Fibroblast of lung (primary cell): ENCODE measurements at regions not wholly inside any gene's neighbourhood (a gene's known extent, or its start where the extent isn't known, plus 50 kb on each side); places are given as distances from the start of the nearest gene placed in this dataset.

Experiments
- DNase-seq, 2 donors: peaks; one replicate each; pipeline versions ENCODE4 v3.0.0 to v3.0.0-alpha.2; 2010; ENCODE audit warnings: low read depth in 2 of 2
- H2AFZ ChIP-seq: 2 replicates; pipeline ENCODE4 v1.5.1; 2012; ENCODE audit warnings: low read length, control low read depth, inconsistent platforms
- H3K27ac ChIP-seq: 2 replicates; pipeline ENCODE4 v1.5.1; 2011; ENCODE audit warnings: low read length, control low read depth; ENCODE audit not compliant: insufficient read depth
- H3K27me3 ChIP-seq: 2 replicates; pipeline ENCODE4 v1.5.1; 2011; ENCODE audit warnings: mild to moderate bottlenecking, low read length; ENCODE audit not compliant: control insufficient read depth, insufficient read depth
- H3K36me3 ChIP-seq: 2 replicates; pipeline ENCODE4 v1.5.1; 2011; ENCODE audit warnings: low read length; ENCODE audit not compliant: control insufficient read depth, insufficient read depth
- H3K4me1 ChIP-seq: 2 replicates; pipeline ENCODE4 v1.5.1; 2011; ENCODE audit warnings: low read length; ENCODE audit not compliant: control insufficient read depth, insufficient read depth; ENCODE audit errors: extremely low read depth
- H3K4me2 ChIP-seq: 2 replicates; pipeline ENCODE4 v1.5.1; 2011; ENCODE audit warnings: low read length, control low read depth; ENCODE audit not compliant: insufficient read depth; ENCODE audit errors: extremely low read depth
- H3K4me3 ChIP-seq, 4 experiments: fragments of 200-600 bp in 1 of 4; sonication (generic) in 1 of 4; replicated peaks in 1 of 4; 2 replicates each; pipeline ENCODE4 v1.5.1; 2011 to 2016; ENCODE audit warnings: low read length in 4 of 4, low read depth in 3 of 4, mild to moderate bottlenecking in 3 of 4, control low read depth in 2 of 4, inconsistent platforms in 1 of 4, mixed read lengths in 1 of 4; ENCODE audit not compliant: insufficient read depth in 1 of 4; ENCODE audit errors: control extremely low read depth in 1 of 4
- H3K79me2 ChIP-seq: 2 replicates; pipeline ENCODE4 v1.5.1; 2012; ENCODE audit warnings: mild to moderate bottlenecking, low read length, inconsistent platforms; ENCODE audit not compliant: control insufficient read depth, insufficient read depth
- H3K9ac ChIP-seq: 2 replicates; pipeline ENCODE4 v1.5.1; 2011; ENCODE audit warnings: mild to moderate bottlenecking, low read length, control low read depth; ENCODE audit not compliant: insufficient read depth
- H3K9me3 ChIP-seq: 2 replicates; pipeline ENCODE4 v1.5.1; 2012; ENCODE audit warnings: low read depth, low read length; ENCODE audit not compliant: control insufficient read depth, insufficient read depth
- H4K20me1 ChIP-seq: 2 replicates; pipeline ENCODE4 v1.5.1; 2011; ENCODE audit warnings: low read length; ENCODE audit not compliant: control insufficient read depth, insufficient read depth; ENCODE audit errors: extremely low read depth
- EZH2 ChIP-seq: IDR thresholded peaks from 2 replicates; pipeline ENCODE4 v1.5.1; 2012; ENCODE audit warnings: low read length, control low read depth, mild to moderate bottlenecking; ENCODE audit errors: missing control alignments
- TF ChIP-seq, protein P1 (sequence below), 2 donors: IDR thresholded peaks in 1 of 2; conservative IDR thresholded peaks in 1 of 2; 1 replicate in 1 of 2; 2 replicates in 1 of 2; pipeline ENCODE4 v1.5.1; 2011 to 2012; ENCODE audit warnings: low read length in 2 of 2, control low read depth in 1 of 2, inconsistent platforms in 1 of 2, low read depth in 1 of 2, mild to moderate bottlenecking in 1 of 2

DNA sequence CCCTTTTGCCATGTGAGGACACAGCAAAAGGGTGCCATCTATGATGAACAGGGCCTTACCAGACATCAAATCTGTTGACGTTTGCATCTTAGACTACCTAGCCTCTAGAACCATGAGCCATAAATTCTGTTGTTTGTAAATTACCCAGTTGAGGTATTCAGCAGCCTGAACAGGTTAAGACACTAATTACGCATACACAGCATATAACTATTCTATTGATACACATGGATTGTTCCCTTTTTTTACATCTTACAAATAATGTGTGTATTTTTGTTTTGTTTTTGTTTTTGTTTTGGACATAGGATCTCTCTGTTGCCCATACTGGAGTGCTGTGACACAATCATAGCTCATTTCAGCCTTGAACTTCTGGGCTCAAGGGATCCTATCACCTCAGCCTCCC, 255.5 kb downstream of the OPA1 start:
- DNase-seq: no peak
- H3K9ac ChIP-seq: no peak overlapping the region
- no peak overlapping the region for H2AFZ ChIP-seq
- peaks cover 8% of the 10 kb centered on the region for H3K27me3 ChIP-seq
- H3K27ac ChIP-seq: no peak overlapping the region
- no peaks in the 10 kb centered on the region for H3K9me3 ChIP-seq
- no peaks in the 10 kb centered on the region for H3K4me1 ChIP-seq
- H3K4me3 ChIP-seq: no peak overlapping the region
- H4K20me1 ChIP-seq: no peaks in the 10 kb centered on the region
- no peaks in the 10 kb centered on the region for H3K79me2 ChIP-seq
- no peak overlapping the region for H3K4me2 ChIP-seq
- TF ChIP-seq, protein P1, sequence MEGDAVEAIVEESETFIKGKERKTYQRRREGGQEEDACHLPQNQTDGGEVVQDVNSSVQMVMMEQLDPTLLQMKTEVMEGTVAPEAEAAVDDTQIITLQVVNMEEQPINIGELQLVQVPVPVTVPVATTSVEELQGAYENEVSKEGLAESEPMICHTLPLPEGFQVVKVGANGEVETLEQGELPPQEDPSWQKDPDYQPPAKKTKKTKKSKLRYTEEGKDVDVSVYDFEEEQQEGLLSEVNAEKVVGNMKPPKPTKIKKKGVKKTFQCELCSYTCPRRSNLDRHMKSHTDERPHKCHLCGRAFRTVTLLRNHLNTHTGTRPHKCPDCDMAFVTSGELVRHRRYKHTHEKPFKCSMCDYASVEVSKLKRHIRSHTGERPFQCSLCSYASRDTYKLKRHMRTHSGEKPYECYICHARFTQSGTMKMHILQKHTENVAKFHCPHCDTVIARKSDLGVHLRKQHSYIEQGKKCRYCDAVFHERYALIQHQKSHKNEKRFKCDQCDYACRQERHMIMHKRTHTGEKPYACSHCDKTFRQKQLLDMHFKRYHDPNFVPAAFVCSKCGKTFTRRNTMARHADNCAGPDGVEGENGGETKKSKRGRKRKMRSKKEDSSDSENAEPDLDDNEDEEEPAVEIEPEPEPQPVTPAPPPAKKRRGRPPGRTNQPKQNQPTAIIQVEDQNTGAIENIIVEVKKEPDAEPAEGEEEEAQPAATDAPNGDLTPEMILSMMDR (conservative IDR thresholded peaks at IDR 0.05 in 1 of 2, IDR thresholded peaks at IDR 0.05 in 1 of 2; ENCODE audit: low read depth in 1 of 2, low read length in 2 of 2): no peak
- no peak for TF ChIP-seq EZH2
- H3K36me3 ChIP-seq: no peaks in the 10 kb centered on the region

GRCh38 chr3:193850084-193850619, 257.1 kb downstream of the OPA1 start:
- H3K4me2 ChIP-seq: no peak overlapping the region
- H2AFZ ChIP-seq: no peak overlapping the region
- H3K79me2 ChIP-seq: no peaks in the 10 kb centered on the region
- TF ChIP-seq EZH2: no peak
- TF ChIP-seq, protein P1 (conservative IDR thresholded peaks at IDR 0.05 in 1 of 2, IDR thresholded peaks at IDR 0.05 in 1 of 2; ENCODE audit: low read depth in 1 of 2, low read length in 2 of 2): no peak
- no peaks in the 10 kb centered on the region for H3K9me3 ChIP-seq
- no peaks in the 10 kb centered on the region for H3K4me1 ChIP-seq
- DNase-seq: no peak
- no peak overlapping the region for H3K9ac ChIP-seq
- no peaks in the 10 kb centered on the region for H4K20me1 ChIP-seq
- H3K27ac ChIP-seq: no peak overlapping the region
- no peak overlapping the region for H3K4me3 ChIP-seq
- H3K27me3 ChIP-seq: no peaks in the 10 kb centered on the region
- H3K36me3 ChIP-seq: no peaks in the 10 kb centered on the region

GRCh38 chr3:193851428-193851847, 258.4 kb downstream of the OPA1 start:
- Histone ChIP-seq H3K4me2 (no peak overlapping the region), H3K27me3 (no peaks in the 10 kb centered on the region)

More at GRCh38 chr3:193851428-193851847, 258.4 kb downstream of the OPA1 start:
- TF ChIP-seq, protein P1 (conservative IDR thresholded peaks at IDR 0.05 in 1 of 2, IDR thresholded peaks at IDR 0.05 in 1 of 2; ENCODE audit: low read depth in 1 of 2, low read length in 2 of 2): no peak
- no peak for TF ChIP-seq EZH2
- Histone ChIP-seq H3K4me3 (no peak overlapping the region), H3K9me3 (no peaks in the 10 kb centered on the region), H2AFZ (no peak overlapping the region), H3K36me3 (no peaks in the 10 kb centered on the region), H3K9ac (no peak overlapping the region), H3K27ac (no peak overlapping the region), H3K4me1 (no peaks in the 10 kb centered on the region), H3K79me2 (no peaks in the 10 kb centered on the region), H4K20me1 (no peaks in the 10 kb centered on the region)
- peak in 1 of 2 donors; percentile 28 for DNase-seq
